Gastroesophageal sphincter (tissue), 4 donors: ENCODE measurements at regions not wholly inside any gene's neighbourhood (a gene's known extent, or its start where the extent isn't known, plus 50 kb on each side); places are given as distances from the start of the nearest gene placed in this dataset.

ENCODE experiments used
- ATAC-seq: fragments of 150-250 bp; one replicate; pipeline ENCODE4 v1.9.1; 2016; ENCODE audit warnings: mild to moderate bottlenecking, moderate library complexity
- H3K27ac ChIP-seq, 4 donors: fragments of 200-600 bp; sonication (generic) in 3 of 4; 1 replicate in 3 of 4; 2 replicates in 1 of 4; pipeline ENCODE4 v1.5.1; 2016 to 2019
- H3K27me3 ChIP-seq: fragments of 200-600 bp; sonication (generic); one replicate; pipeline ENCODE4 v1.5.1; 2019
- H3K36me3 ChIP-seq, 2 donors: fragments of 200-600 bp; sonication (generic); one replicate each; pipeline ENCODE4 v1.5.1; 2019; ENCODE audit warnings: control low read depth in 1 of 2
- H3K4me1 ChIP-seq, 3 donors: fragments of 200-600 bp; sonication (generic); 1 replicate in 2 of 3; 2 replicates in 1 of 3; pipeline ENCODE4 v1.5.1; 2016 to 2019; ENCODE audit warnings: control low read depth in 2 of 3
- H3K4me3 ChIP-seq, 2 donors: fragments of 200-600 bp; sonication (generic); one replicate each; pipeline ENCODE4 v1.5.1; 2019; ENCODE audit warnings: mild to moderate bottlenecking in 1 of 2, moderate library complexity in 1 of 2
- H3K9me3 ChIP-seq, 3 donors: fragments of 200-600 bp; sonication (generic); one replicate each; pipeline ENCODE4 v1.5.1; 2017 to 2019; ENCODE audit warnings: control low read depth in 2 of 3
- CTCF ChIP-seq, 4 experiments: fragments of 200-600 bp in 2 of 4; fragments of 450-650 bp in 2 of 4; sonication (generic) in 1 of 4; IDR thresholded peaks; one replicate each; pipeline ENCODE4 v1.5.1; 2017 to 2019; ENCODE audit warnings: antibody characterized with exemption in 4 of 4, mild to moderate bottlenecking in 2 of 4, moderate library complexity in 2 of 4
- EP300 ChIP-seq: sonication (generic); formaldehyde crosslinking; IDR thresholded peaks from one replicate; pipeline ENCODE4 v1.6.1; 2017; ENCODE audit warnings: antibody characterized with exemption, mild to moderate bottlenecking
- POLR2A ChIP-seq, 2 donors: fragments of 450-650 bp; IDR thresholded peaks; one replicate each; pipeline ENCODE4 v1.6.1; 2017; ENCODE audit warnings: antibody characterized with exemption in 2 of 2, mild to moderate bottlenecking in 2 of 2, moderate library complexity in 1 of 2
- POLR2AphosphoS5 ChIP-seq: sonication (generic); formaldehyde crosslinking; IDR thresholded peaks from one replicate; pipeline ENCODE4 v1.6.1; 2017; ENCODE audit warnings: antibody characterized with exemption
- WGBS, 2 donors: methylation state at CpG; one replicate each; pipeline ENCODE4 v1.1.5; 2018; ENCODE audit warnings: low coverage in 1 of 2; 5-methylcytosine and 5-hydroxymethylcytosine counted together

- H3K27me3 ChIP-seq = no peaks in the 10 kb centered on the region
- no peaks in the 10 kb centered on the region for H3K4me1 ChIP-seq
- no peak for TF ChIP-seq POLR2AphosphoS5
- 91 to 100% methylated on average over 1 of the region's 1 CpG for WGBS, 2 donors
- H3K27ac ChIP-seq = no peak overlapping the region
- no peak overlapping the region for H3K4me3 ChIP-seq
- no peak for ATAC-seq
- no peaks in the 10 kb centered on the region for H3K36me3 ChIP-seq
- no peaks in the 10 kb centered on the region for H3K9me3 ChIP-seq
These were observed 614.2 kb upstream of the NRSN1 start for GRCh38 chr6:23511817-23512216.

- H3K9me3 ChIP-seq = no peaks in the 10 kb centered on the region
- WGBS, 2 donors = 97 to 100% methylated on average over 1 to 5 of the region's 6 CpGs
- no peak overlapping the region for H3K27ac ChIP-seq
- no peaks in the 10 kb centered on the region for H3K4me1 ChIP-seq
- H3K36me3 ChIP-seq = no peaks in the 10 kb centered on the region
- H3K27me3 ChIP-seq = no peaks in the 10 kb centered on the region
- H3K4me3 ChIP-seq = no peak overlapping the region
- TF ChIP-seq EP300 (no peak), POLR2A (IDR thresholded peaks at IDR 0.05) (no peak), CTCF (IDR thresholded peaks at IDR 0.05) (no peak), POLR2AphosphoS5 (no peak)
- ATAC-seq = no peak
These were observed 607.7 kb upstream of the NRSN1 start for GRCh38 chr6:23518294-23518693.

GRCh38 chr6:23522792-23523547, 603.0 kb upstream of the NRSN1 start:
- Histone ChIP-seq H3K4me1 (no peaks in the 10 kb centered on the region), H3K9me3 (no peaks in the 10 kb centered on the region), H3K27ac (no peak overlapping the region), H3K4me3 (no peak overlapping the region), H3K27me3 (no peaks in the 10 kb centered on the region), H3K36me3 (no peaks in the 10 kb centered on the region)
- 76% methylated on average over 7 to 9 of the region's 11 CpGs for WGBS, 2 donors
- TF ChIP-seq POLR2AphosphoS5 (no peak), CTCF (IDR thresholded peaks at IDR 0.05) (no peak), EP300 (no peak), POLR2A (IDR thresholded peaks at IDR 0.05) (no peak)
- no peak for ATAC-seq

DNA sequence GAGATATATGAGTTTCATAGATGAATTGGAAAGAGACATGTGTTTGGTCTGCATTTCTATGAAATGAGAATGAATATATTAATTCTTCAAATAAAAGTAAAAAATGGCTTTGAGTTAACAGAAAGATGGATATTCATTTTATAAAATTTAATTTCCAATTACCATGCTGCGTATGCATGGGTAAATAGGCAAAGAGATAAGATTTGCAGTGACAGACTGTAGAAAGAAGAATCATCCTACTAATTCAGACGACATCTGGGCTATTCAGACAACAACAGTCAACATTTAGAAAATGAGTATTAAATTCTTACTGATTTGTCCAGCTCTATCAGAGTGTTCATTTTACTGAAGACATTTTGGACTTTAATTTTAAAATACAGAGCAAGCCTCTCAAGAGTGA, 602.2 kb upstream of the NRSN1 start:
- no peaks in the 10 kb centered on the region for H3K4me1 ChIP-seq
- WGBS, 2 donors = 81 to 86% methylated on average over 2 of the region's 2 CpGs
- H3K27me3 ChIP-seq = no peaks in the 10 kb centered on the region

DNA sequence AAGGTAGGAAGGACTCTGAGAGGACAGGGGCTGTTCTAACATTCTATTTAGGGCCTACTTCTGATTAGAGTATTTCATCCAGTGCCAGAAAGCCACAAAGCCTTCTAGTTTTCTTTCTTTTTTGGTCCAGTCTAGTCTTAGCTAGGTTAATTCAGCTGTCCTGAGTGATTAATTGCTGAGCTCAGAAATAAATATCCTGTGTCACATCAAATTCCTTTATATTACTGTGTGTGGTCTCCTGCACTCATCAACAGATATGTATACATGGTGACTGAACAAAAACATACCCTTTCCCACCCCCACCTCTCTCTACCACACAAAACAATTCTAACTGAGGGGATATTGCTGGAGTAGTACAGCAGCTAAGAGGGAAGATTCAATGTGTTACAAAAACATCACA, 601.5 kb upstream of the NRSN1 start:
- ATAC-seq = no peak
- Histone ChIP-seq H3K36me3 (no peaks in the 10 kb centered on the region), H3K4me1 (no peaks in the 10 kb centered on the region), H3K27ac (no peak overlapping the region), H3K4me3 (no peak overlapping the region), H3K27me3 (no peaks in the 10 kb centered on the region), H3K9me3 (peaks cover 0 to 4% (median 0%) of the 10 kb centered on the region in 3 donors)
- TF ChIP-seq EP300 (no peak), CTCF (IDR thresholded peaks at IDR 0.05) (no peak), POLR2A (IDR thresholded peaks at IDR 0.05) (no peak), POLR2AphosphoS5 (no peak)

More for the DNA sequence above, 602.2 kb upstream of the NRSN1 start:
- no peak for TF ChIP-seq POLR2A (IDR thresholded peaks at IDR 0.05)
- TF ChIP-seq CTCF (IDR thresholded peaks at IDR 0.05) = no peak
- no peak for TF ChIP-seq EP300
- no peak for TF ChIP-seq POLR2AphosphoS5
- ATAC-seq = no peak
- no peak overlapping the region for H3K27ac ChIP-seq
- no peaks in the 10 kb centered on the region for H3K36me3 ChIP-seq
- H3K4me3 ChIP-seq = no peak overlapping the region
- no peaks in the 10 kb centered on the region for H3K9me3 ChIP-seq
